Activated naive CD4-positive, alpha-beta T cell treated with anti-CD3 and anti-CD28 coated beads, Interleukin-2, amount 50 U/mL, for 72 hours (primary cell): ENCODE measurements at regions not wholly inside any gene's neighbourhood (a gene's known extent, or its start where the extent isn't known, plus 50 kb on each side); places are given as distances from the start of the nearest gene placed in this dataset.

Experiments used
- ATAC-seq, 2 donors: fragments of 150-1000 bp; cut with Tn5 transposase; 2 replicates each; pipeline ENCODE4 v1.10.0; 2021; ENCODE audit warnings: mild to moderate bottlenecking in 2 of 2, moderate library complexity in 2 of 2
- DNase-seq, 2 donors: peaks; one replicate each; pipeline ENCODE4 v3.0.0; 2021 to 2022; ENCODE audit warnings: low spot score in 2 of 2
- H3K27ac Mint-ChIP-seq, 2 donors: one replicate each; pipeline ENCODE4 v1.8.0; 2022; ENCODE audit warnings: mild to moderate bottlenecking in 2 of 2, mixed read lengths in 2 of 2
- H3K36me3 Mint-ChIP-seq, 2 donors: one replicate each; pipeline ENCODE4 v1.8.0; 2022; ENCODE audit warnings: mixed read lengths in 2 of 2
- H3K9me3 Mint-ChIP-seq, 2 donors: one replicate each; pipeline ENCODE4 v1.8.0; 2022; ENCODE audit warnings: mixed read lengths in 2 of 2

DNA sequence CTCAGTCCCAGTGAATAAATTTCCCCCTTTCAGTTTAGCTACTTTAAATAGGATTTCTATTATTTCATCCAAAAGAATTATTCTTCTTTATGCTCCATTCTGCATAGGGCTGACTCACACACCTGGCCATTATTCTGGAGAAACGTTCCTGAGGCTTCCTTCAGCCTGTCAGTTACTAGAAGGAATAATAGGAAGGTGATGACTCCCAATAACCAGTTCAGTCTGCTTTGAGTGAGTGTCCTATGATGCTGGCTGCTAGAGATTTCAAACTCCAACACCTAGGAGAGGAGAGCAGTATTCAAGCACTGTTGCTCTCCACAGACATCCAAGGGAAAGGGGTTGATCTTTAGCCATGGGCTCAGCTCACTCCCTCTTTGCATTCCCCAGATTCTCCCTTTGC, 117.8 kb downstream of the KCTD12 start:
- ATAC-seq: no peak
- no peak overlapping the region for H3K27ac Mint-ChIP-seq
- no peaks in the 10 kb centered on the region for H3K9me3 Mint-ChIP-seq

DNA sequence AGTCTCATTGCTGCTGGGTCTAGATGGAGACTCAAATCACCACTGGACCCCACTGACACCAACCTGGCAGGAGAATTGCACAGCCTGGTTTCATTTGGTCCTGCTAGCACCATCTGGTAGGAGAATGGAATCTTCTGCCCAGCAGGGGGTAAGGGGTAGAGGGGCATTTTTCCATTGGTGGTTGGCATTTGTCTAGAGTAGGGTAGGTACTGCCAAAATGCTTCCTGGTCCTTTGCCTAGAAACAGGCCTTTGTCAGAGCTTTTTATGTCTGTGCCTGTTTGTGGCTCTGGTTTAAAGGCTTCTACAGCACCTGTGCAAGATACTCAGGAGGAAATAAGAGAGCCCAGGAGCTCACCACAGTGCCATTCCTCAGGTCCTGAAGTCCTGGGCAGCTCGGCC, 121.3 kb downstream of the KCTD12 start:
- no peaks in the 10 kb centered on the region for H3K36me3 Mint-ChIP-seq
- ATAC-seq (no peak), DNase-seq (no peak)
- no peaks in the 10 kb centered on the region for H3K9me3 Mint-ChIP-seq
- H3K27ac Mint-ChIP-seq: no peak overlapping the region

More for the DNA sequence above, 117.8 kb downstream of the KCTD12 start:
- DNase-seq: no peak
- H3K36me3 Mint-ChIP-seq: no peaks in the 10 kb centered on the region

DNA sequence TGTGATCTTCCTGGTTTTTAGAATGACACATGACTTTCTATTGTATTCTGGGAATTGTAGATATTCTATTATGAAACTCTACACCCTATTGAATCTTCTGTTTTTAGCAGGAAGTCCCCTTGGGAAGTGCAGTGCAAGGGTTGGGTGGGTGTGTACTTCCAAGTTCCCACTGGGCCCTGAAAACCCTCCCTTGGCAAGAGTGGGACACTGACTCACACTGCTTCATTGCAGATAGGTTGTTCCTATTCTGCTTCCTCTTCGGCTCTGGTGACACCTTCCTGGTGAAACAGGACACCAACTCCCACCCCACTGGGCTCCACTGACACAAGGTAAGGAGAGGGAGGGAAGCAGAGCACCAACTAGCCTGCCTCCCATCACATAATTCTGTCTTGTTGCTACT, 121.8 kb downstream of the KCTD12 start:
- ATAC-seq: no peak
- DNase-seq: no peak
- H3K27ac Mint-ChIP-seq: no peak overlapping the region
- no peaks in the 10 kb centered on the region for H3K36me3 Mint-ChIP-seq
- H3K9me3 Mint-ChIP-seq: no peaks in the 10 kb centered on the region

DNA sequence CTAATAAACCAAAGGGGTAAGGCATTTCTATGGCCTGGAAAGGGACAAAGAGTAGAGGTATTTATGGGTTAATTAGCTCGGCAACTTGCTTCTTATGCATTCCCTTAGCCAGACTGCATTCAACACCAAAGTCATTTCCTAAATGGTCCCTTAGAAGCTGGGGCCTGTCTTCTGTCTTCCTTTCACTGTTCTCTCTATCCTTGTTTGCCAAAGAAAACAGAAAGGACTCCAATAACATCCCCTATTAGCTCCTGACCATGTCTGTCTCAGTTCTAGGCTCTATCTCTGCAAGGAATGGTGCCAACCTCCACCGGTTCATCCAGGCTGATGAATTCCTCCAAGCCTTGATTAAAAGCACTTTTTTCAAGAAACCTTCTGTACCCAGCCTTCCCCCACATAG, 123.5 kb downstream of the KCTD12 start:
- DNase-seq (no peak), ATAC-seq (no peak)
- no peak overlapping the region for H3K27ac Mint-ChIP-seq
- no peaks in the 10 kb centered on the region for H3K36me3 Mint-ChIP-seq
- no peaks in the 10 kb centered on the region for H3K9me3 Mint-ChIP-seq

DNA sequence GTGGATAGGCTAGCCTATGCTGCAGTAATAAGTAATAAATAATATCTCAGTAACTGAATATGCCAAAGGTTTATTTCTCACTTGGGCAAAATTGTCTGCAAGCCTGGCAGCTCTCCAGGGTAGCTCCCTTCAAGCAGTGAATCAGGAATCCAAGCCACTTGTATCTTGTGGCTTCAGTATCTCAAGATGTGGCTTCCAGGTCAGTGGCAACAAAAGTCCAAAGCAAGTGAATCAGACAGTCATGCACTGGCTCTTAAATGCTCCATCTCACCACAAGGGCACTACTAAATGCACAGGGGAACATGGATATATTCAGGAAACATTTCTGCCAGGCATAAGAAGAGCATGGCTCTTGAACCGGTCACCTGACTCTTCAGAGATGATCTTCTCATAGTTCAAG, 126.3 kb downstream of the KCTD12 start:
- Mint-ChIP-seq H3K9me3 (no peaks in the 10 kb centered on the region), H3K36me3 (no peaks in the 10 kb centered on the region), H3K27ac (no peak overlapping the region)
- ATAC-seq: no peak
- no peak for DNase-seq

DNA sequence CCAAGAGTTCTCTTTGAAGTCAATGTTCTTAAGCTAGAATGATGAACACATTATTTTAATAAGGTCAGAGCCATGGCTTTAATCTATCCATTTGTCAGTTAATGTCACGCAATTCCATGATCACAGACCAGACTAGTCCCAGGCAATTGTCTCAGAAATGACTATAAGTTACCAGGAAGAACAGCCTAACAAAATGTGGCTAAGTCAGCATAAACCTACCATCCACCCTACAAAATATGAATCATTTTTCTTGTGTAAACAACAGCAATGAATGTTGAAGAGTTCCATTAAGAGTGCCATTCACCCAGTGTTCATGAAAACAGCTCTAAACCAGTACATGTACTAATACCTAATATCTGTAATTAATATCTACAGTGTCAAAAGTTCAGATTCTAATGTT, 127.5 kb downstream of the KCTD12 start:
- DNase-seq: no peak
- H3K36me3 Mint-ChIP-seq: no peaks in the 10 kb centered on the region
- ATAC-seq: no peak
- no peak overlapping the region for H3K27ac Mint-ChIP-seq
- H3K9me3 Mint-ChIP-seq: no peaks in the 10 kb centered on the region

DNA sequence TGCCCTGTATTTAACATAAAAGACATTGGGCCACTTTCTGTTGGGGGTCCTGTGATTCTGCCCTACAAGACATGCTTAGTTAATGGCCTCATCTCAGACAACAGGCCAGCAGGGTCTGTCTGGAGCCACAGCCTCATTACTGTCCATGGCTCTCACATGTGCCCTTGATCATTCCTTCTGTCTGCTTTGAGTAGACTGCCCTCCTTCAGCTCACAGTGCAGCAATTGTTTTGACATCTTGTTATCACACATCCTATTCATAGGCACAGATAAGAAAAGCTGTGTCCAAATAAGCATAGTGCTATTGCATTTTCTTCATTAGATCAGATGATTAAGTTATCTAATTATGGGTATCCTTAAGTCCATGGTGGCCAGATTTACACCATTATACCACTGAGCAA, 127.9 kb downstream of the KCTD12 start:
- no peak for ATAC-seq
- no peak overlapping the region for H3K27ac Mint-ChIP-seq
- no peaks in the 10 kb centered on the region for H3K9me3 Mint-ChIP-seq

DNA sequence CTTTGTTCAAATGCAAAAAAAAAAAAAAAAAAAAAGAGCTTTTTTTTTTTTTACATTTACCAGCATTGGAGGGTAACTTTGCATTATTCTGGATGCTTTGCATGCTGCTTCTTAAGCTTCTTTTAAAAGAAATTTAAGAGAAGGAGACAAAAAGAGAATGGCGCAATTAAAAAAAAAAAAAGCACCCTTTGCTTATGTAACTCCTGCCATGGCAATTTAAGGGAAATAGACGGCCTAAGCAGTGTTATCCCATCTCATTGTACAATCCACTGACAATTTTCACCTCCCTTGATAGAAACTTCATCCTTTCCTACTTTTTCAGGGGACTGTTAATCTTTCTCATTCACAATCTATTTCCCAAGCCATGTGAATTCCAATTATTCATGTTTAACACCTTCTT, 129.8 kb downstream of the KCTD12 start:
- Mint-ChIP-seq H3K27ac (no peak overlapping the region), H3K9me3 (no peaks in the 10 kb centered on the region), H3K36me3 (no peaks in the 10 kb centered on the region)
- DNase-seq: no peak
- no peak for ATAC-seq

More for the DNA sequence above, 127.9 kb downstream of the KCTD12 start:
- no peaks in the 10 kb centered on the region for H3K36me3 Mint-ChIP-seq
- DNase-seq: no peak

DNA sequence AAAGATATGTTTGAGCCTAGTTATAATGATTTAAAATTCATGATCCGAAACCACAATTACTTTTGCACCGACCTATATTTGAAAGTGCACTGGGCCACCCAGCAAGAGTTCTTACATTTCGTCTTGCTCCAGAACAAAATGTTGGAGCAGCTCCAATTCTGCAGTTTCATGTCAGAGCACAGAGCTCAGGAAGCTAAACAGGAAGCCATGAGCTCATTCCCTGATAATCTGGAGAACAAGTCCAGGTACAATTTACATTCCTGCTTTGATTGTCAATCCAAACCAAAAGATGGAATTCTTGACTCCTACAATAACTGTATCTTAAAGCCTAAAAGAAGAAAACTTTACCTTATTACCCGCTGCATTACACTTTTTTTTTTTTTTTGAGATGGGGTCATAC, 131.8 kb downstream of the KCTD12 start:
- H3K9me3 Mint-ChIP-seq: no peaks in the 10 kb centered on the region
- ATAC-seq (no peak), DNase-seq (no peak)
- no peaks in the 10 kb centered on the region for H3K36me3 Mint-ChIP-seq
- H3K27ac Mint-ChIP-seq: no peak overlapping the region

DNA sequence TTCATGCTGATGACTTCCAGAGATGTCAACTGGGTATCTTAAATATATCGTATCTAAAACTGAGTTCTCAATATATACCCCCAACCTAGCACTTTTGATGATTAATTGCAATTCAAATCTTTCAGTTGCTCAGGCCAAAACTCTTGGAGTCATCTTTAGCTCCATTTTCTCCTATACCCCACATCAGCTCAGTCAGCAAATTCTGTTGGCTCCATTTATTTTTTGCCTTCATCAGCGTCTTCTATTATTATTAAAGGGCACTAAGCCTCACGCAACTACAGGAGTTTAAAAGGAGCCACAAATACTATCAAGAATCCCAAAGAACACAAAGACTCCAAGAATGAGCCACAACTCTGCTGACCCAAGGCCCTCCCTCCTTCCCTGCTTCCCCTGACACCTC, 134.9 kb downstream of the KCTD12 start:
- H3K27ac Mint-ChIP-seq: no peak overlapping the region
- H3K9me3 Mint-ChIP-seq: no peaks in the 10 kb centered on the region
- H3K36me3 Mint-ChIP-seq: no peaks in the 10 kb centered on the region
- DNase-seq (no peak), ATAC-seq (no peak)

DNA sequence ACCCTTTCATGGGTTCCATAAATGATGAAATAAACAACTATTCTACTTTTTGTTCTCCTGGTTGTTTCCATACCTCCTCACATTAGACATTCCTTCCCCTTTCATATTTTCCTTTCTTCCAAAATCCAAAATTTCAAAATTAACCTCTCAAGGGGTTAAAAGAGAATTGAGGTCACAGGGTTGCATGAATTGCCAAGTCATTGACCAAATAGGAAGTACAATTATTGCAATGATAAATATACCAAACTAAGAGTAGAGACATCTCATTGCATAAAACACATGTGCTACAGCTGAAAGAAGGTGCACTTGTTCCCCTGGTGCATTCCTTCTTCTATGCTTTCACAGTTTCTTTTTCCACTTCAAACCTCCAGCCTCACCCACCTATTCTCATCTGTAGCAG, 136.1 kb downstream of the KCTD12 start:
- H3K36me3 Mint-ChIP-seq: no peaks in the 10 kb centered on the region
- ATAC-seq (no peak), DNase-seq (no peak)
- no peak overlapping the region for H3K27ac Mint-ChIP-seq
- no peaks in the 10 kb centered on the region for H3K9me3 Mint-ChIP-seq

DNA sequence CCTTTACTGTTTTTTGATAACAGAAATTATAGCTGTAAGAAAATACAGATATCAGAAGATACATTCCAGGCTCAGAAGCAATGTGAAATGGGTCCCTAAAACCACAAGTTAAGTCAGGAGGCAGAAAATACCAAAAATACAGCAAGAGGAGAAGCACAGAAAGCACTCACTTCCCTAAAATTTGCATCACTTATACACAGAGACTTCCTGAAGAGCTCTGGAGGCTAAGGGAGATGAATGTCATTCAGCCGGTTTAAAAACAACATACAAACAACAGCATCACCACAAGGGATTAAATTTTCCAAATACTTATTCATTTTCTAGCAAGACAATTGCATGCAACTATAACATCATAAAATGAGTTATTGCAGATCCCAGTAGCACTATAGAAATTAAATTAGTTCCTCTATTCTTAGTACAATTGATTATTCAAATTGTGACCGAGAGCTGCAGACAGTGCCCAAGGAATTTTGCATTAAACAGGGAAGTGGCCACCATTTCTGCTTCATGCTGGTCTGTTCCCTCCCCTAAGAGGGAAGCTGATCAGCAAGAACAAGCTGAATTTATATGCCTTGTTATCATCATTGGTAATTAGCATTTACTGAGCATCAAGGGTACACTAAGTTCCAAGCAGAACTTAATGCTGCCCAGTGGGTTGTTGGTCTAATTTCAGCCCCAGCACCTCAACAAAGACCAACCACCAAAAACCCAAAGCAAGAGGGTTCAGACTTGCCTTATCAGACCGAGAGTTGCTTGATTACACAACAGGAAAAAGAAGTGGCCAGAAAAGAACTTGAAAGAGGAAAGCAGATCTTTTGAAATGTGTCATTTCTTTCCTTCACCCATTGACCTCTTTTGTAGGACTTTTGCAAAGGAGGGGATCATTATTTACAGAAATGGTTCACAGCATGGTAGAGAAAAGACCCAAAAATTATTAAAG, 140.7 kb downstream of the KCTD12 start:
- Mint-ChIP-seq H3K36me3 (no peaks in the 10 kb centered on the region), H3K9me3 (no peaks in the 10 kb centered on the region), H3K27ac (no peak overlapping the region)
- no peak for ATAC-seq
- DNase-seq: no peak

DNA sequence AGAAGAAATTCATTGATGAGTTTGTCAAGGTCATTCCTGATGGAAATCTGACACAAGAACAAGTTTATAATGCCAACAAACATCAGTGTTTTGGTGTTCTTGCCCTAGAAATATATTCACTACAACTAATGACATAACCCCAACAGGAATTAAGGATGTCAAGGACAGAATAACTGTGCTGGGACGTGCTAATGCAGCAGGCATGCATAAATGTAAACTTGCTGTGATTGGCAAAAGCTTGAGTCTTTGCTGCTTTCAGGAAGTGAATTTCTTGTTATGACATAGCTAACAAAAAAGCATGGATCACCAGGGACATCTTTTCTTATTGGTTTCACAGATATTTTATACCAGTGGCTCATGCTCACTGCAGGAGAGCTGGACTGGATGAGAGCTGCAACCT, 144.6 kb downstream of the KCTD12 start:
- no peak overlapping the region for H3K27ac Mint-ChIP-seq
- ATAC-seq: no peak
- H3K36me3 Mint-ChIP-seq: no peaks in the 10 kb centered on the region
- H3K9me3 Mint-ChIP-seq: no peaks in the 10 kb centered on the region
- no peak for DNase-seq

DNA sequence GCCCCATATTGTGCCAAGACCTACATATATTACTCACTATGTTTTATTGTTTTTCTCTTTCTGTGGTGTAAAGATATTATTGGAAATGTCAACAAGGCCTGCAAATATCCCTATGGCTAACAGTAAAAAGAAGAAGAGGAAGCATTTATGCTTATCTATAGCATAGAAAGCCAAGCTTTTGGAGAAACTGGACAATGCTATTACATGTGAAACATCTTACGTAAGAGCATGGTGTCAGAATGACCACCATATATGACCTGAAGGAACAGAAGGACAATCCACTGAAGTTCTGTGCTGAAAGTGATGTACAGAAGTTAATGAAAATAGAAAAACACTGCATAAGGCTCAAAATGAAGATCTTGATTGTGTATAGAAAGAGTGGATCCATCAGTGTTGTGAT, 145.2 kb downstream of the KCTD12 start:
- H3K27ac Mint-ChIP-seq: no peak overlapping the region
- no peaks in the 10 kb centered on the region for H3K9me3 Mint-ChIP-seq
- no peak for DNase-seq
- ATAC-seq: no peak
- no peaks in the 10 kb centered on the region for H3K36me3 Mint-ChIP-seq

DNA sequence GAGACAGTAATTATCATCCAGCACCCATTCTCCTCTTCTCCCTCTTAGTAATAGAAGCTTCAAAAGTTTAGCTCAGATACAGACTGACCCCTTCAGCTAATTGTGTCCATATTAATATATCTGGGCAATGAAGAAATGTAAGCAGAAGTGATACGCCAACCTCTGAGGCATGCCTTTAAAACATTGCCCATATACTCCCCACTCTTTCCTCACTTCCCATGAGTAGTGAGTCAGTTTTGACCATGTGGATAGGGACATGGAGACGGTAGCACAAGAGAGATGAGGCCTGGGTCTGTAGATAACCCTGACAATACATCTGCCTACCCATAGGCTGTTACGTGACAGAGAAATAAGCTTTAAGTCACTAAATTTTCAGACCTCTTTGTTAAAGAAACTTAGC, 147.6 kb downstream of the KCTD12 start:
- DNase-seq: no peak
- no peak overlapping the region for H3K27ac Mint-ChIP-seq

DNA sequence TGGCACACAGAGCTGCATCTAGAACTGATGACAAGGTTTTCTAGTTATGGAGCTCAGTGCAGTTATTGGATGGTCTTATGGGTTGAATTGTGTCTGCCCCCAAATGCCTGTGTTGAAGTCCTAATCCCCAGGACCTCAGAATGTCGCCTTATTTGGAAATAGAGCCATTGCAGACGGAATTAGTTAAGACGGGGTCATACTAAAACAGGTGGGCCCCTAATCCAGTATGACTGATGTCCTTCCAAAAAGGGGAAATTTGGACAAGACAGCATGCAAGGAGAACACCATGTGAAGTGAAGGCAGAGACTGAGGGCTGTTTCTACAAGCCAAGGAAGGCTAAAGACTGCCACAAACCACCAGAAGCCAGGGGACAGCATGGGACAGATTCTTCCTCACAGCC, 148.7 kb downstream of the KCTD12 start:
- DNase-seq: no peak
- Mint-ChIP-seq H3K36me3 (no peaks in the 10 kb centered on the region), H3K9me3 (no peaks in the 10 kb centered on the region), H3K27ac (no peak overlapping the region)
- ATAC-seq: no peak

More for the DNA sequence above, 147.6 kb downstream of the KCTD12 start:
- Mint-ChIP-seq H3K36me3 (no peaks in the 10 kb centered on the region), H3K9me3 (no peaks in the 10 kb centered on the region)
- no peak for ATAC-seq

DNA sequence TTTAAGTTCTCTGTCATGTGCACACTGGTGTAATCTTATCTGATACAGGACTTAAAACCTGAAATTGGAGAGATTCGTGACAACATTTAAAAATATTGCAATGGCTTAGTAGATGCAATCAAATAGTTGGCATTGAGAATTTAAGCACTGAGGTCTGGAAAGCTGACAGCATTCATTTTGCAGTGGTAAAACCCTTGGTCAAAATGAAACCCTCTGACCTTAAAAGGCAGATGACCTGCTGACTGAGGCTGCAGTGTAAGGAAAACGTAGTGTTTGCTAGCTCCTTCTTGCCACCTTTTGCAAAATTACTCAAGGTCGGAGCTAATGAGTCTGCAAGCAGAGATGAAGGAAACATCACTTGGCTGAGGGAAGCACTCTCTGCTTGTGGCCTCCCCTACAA, 150.6 kb downstream of the KCTD12 start:
- ATAC-seq: no peak
- Mint-ChIP-seq H3K27ac (no peak overlapping the region), H3K36me3 (no peaks in the 10 kb centered on the region), H3K9me3 (no peaks in the 10 kb centered on the region)
- DNase-seq: no peak

DNA sequence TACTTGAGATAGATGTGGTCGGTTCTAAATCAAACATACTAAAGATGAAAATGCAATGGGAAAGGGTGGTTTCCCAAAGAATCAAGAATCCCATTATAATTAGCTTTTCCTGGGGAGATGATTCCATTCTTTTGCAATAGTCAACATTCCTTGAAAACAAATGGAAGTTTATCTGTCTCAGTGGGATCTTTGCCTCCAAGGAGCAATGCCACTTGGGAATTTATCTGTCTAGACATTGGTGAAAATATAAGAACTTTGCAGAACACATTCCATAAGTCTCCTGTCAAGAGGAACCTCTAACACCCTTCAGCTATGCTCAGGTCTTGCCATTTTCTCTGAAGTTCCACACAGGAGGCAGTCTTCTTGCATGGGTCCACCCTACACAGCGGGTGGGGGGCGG, 152.5 kb downstream of the KCTD12 start:
- no peak for ATAC-seq
- Mint-ChIP-seq H3K36me3 (no peaks in the 10 kb centered on the region), H3K27ac (no peak overlapping the region), H3K9me3 (no peaks in the 10 kb centered on the region)
- no peak for DNase-seq
